ENCODE measurements at regions not wholly inside any gene's neighbourhood (a gene's known extent, or its start where the extent isn't known, plus 50 kb on each side); places are given as distances from the start of the nearest gene placed in this dataset.

- TF ChIP-seq YY1 (IDR thresholded peaks at IDR 0.05) (no peak), RAD21 (IDR thresholded peaks at IDR 0.05) (no peak), TAF1 (conservative IDR thresholded peaks at IDR 0.05) (no peak), MAX (IDR thresholded peaks at IDR 0.05) (no peak), EGR1 (IDR thresholded peaks at IDR 0.05; ENCODE audit: low read depth in 2 of 2) (no peak), HNF4G (IDR thresholded peaks at IDR 0.05) (no peak), RXRA (IDR thresholded peaks at IDR 0.05) (no peak), HNF4A (conservative IDR thresholded peaks at IDR 0.05) (no peak), FOXA1 (IDR thresholded peaks at IDR 0.05) (no peak), FOXA2 (IDR thresholded peaks at IDR 0.05) (no peak)
- TF ChIP-seq, protein P1, sequence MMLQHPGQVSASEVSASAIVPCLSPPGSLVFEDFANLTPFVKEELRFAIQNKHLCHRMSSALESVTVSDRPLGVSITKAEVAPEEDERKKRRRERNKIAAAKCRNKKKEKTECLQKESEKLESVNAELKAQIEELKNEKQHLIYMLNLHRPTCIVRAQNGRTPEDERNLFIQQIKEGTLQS (IDR thresholded peaks at IDR 0.05) = no peak
Observed at GRCh38 chr1:81113688-81114087, 687.0 kb upstream of the ADGRL2 start (continued).

- Histone ChIP-seq H3K36me3 (ENCODE audit: control insufficient read depth in 4 of 4, insufficient read depth in 3 of 4, low read depth in 1 of 4, low read length in 3 of 4) (no peaks in the 10 kb centered on the region), H3K27ac (ENCODE audit: low read depth in 1 of 2, low read length in 2 of 2) (no peak overlapping the region), H3K9me3 (ENCODE audit: control insufficient read depth in 4 of 4, low read length in 3 of 4) (no peaks in the 10 kb centered on the region), H3K4me1 (ENCODE audit: control insufficient read depth in 4 of 4, insufficient read depth in 4 of 4, low read length in 3 of 4) (no peaks in the 10 kb centered on the region), H3K9ac (ENCODE audit: low read depth in 1 of 2, low read length in 2 of 2) (no peak overlapping the region), H3K27me3 (ENCODE audit: control insufficient read depth in 4 of 4, insufficient read depth in 4 of 4, low read length in 3 of 4) (peaks cover 0 to 2% (median 0%) of the 10 kb centered on the region in 4 donors), H3K4me3 (ENCODE audit: low read depth in 1 of 3, low read length in 3 of 3) (no peak overlapping the region)
- 79% methylated on average over 2 of the region's 2 CpGs for WGBS
- TF ChIP-seq, protein P1 (IDR thresholded peaks at IDR 0.05) = no peak
- no peak for TF ChIP-seq YY1 (IDR thresholded peaks at IDR 0.05)
- TF ChIP-seq TAF1 (conservative IDR thresholded peaks at IDR 0.05) = no peak
- TF ChIP-seq GABPA (IDR thresholded peaks at IDR 0.05 in 1 of 2, conservative IDR thresholded peaks at IDR 0.05 in 1 of 2) = no peak
- TF ChIP-seq REST (IDR thresholded peaks at IDR 0.05) = no peak
- TF ChIP-seq NR2F2 (IDR thresholded peaks at IDR 0.05) = no peak
- TF ChIP-seq FOXA1 (IDR thresholded peaks at IDR 0.05) = no peak
- TF ChIP-seq HNF4A (conservative IDR thresholded peaks at IDR 0.05) = no peak
- no peak for TF ChIP-seq HNF4G (IDR thresholded peaks at IDR 0.05)
- TF ChIP-seq SP1 (IDR thresholded peaks at IDR 0.05) = no peak
- TF ChIP-seq RAD21 (IDR thresholded peaks at IDR 0.05) = no peak
- TF ChIP-seq MAX (IDR thresholded peaks at IDR 0.05) = no peak
- TF ChIP-seq, protein P2, sequence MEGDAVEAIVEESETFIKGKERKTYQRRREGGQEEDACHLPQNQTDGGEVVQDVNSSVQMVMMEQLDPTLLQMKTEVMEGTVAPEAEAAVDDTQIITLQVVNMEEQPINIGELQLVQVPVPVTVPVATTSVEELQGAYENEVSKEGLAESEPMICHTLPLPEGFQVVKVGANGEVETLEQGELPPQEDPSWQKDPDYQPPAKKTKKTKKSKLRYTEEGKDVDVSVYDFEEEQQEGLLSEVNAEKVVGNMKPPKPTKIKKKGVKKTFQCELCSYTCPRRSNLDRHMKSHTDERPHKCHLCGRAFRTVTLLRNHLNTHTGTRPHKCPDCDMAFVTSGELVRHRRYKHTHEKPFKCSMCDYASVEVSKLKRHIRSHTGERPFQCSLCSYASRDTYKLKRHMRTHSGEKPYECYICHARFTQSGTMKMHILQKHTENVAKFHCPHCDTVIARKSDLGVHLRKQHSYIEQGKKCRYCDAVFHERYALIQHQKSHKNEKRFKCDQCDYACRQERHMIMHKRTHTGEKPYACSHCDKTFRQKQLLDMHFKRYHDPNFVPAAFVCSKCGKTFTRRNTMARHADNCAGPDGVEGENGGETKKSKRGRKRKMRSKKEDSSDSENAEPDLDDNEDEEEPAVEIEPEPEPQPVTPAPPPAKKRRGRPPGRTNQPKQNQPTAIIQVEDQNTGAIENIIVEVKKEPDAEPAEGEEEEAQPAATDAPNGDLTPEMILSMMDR (IDR thresholded peaks at IDR 0.05; ENCODE audit: low read depth, low read length, missing input control) = no peak
- no peak for TF ChIP-seq EGR1 (IDR thresholded peaks at IDR 0.05; ENCODE audit: low read depth in 2 of 2)
- TF ChIP-seq, protein P3, sequence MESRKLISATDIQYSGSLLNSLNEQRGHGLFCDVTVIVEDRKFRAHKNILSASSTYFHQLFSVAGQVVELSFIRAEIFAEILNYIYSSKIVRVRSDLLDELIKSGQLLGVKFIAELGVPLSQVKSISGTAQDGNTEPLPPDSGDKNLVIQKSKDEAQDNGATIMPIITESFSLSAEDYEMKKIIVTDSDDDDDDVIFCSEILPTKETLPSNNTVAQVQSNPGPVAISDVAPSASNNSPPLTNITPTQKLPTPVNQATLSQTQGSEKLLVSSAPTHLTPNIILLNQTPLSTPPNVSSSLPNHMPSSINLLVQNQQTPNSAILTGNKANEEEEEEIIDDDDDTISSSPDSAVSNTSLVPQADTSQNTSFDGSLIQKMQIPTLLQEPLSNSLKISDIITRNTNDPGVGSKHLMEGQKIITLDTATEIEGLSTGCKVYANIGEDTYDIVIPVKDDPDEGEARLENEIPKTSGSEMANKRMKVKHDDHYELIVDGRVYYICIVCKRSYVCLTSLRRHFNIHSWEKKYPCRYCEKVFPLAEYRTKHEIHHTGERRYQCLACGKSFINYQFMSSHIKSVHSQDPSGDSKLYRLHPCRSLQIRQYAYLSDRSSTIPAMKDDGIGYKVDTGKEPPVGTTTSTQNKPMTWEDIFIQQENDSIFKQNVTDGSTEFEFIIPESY (IDR thresholded peaks at IDR 0.05) = no peak
- DNase-seq (ENCODE audit: low spot score) = no peak
Observed at GRCh38 chr1:81111818-81112217, 688.9 kb upstream of the ADGRL2 start.

All from liver (tissue), 8 donors.